ENCODE measurements at regions not wholly inside any gene's neighbourhood (a gene's known extent, or its start where the extent isn't known, plus 50 kb on each side); places are given as distances from the start of the nearest gene placed in this dataset.

DNA sequence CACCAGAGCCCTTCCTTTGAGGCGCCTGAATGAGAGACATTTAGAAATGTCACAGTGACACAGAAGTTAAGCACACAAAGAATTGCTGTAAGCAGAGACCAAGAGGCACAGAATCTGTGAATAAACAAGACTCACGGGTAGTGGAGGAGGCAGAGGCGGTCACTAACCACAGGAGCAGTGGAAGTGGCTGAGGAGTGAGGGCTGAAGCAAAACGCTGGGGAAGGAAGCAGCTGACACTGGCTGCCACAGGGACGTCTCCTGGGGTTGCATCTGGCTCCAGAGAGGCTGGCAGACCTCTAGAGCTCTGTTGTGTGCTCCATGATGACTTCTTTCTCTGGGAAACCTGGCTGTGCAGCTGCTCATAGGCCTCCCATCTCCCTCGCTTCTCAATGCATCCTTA is 65.0 kb upstream of the SLC2A12 start:
- no peak for DNase-seq

GRCh38 chr6:134115715-134116074 is 63.3 kb upstream of the SLC2A12 start:
- no peak for DNase-seq

- no peak for DNase-seq
Measured at GRCh38 chr6:134114918-134115714, 62.7 kb upstream of the SLC2A12 start.

DNA sequence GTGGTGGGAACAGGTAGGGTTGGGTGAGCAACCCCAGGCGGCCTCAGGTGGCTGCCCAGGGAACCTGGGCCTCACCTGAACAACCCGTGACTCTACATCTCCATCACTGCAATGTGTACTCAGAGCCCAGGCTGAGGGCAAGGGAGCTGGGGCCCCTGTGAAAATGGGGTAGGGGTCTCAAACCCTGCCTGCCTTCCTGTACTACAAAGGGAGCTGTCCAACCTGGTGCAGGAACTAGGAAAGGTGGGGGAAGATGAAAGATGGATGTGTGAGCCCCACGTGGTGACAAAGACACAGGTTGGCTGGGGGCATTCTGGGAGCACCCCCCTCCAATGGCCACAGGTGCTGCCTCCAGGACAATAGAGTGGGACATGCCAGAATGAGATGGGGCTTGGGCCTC is 62.1 kb upstream of the SLC2A12 start:
- DNase-seq = no peak

DNA sequence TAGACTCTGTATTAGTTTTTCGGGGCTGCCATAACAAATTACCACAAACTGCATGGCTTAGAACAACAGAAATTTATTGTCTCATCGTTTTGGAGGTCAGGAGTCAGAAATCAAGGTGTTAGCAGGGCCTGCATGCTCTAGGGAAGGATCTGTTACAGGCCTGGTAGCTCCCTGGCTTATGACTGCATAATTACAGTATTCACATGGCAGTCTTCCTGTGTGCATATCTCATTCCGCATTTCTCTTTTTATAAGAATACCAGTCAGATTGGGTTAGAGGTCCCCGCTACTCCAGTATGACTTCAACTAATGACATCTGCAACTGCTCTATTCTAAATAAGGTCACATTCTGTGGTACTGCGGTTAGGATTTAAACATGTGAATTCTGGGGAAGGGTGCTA is 59.3 kb upstream of the SLC2A12 start:
- DNase-seq = no peak

DNA sequence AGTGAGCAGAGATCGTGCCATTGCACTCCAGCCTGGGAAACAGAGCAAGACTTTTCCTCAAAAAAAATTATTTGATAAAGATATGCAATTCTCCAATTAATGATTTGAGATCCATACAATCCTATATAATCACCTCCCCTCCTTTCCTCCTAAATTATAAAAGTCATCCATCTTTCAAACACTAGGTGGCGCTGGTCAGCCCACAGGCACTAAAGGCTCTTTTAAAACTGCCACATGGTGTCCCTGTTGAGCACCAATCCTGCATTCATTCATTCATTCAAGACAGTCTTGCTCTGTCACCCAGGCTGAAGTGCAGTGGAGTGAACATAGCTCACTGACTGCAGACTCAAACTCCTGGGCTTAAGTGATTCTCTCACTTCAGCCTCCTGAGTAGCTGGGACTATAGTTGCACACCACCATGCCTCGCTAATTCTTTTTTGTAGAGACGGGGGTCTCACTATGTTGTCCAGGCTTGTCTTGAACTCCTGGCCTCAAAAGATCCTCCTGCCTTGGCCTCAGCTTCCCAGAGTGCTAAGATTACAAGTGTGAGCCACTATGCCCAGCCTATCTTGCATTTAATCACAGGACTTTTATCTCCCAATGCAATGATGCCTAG is 58.7 kb upstream of the SLC2A12 start:
- DNase-seq = peak; percentile 7

GRCh38 chr6:134106702-134107101 is 54.3 kb upstream of the SLC2A12 start:
- no peak for DNase-seq

DNA sequence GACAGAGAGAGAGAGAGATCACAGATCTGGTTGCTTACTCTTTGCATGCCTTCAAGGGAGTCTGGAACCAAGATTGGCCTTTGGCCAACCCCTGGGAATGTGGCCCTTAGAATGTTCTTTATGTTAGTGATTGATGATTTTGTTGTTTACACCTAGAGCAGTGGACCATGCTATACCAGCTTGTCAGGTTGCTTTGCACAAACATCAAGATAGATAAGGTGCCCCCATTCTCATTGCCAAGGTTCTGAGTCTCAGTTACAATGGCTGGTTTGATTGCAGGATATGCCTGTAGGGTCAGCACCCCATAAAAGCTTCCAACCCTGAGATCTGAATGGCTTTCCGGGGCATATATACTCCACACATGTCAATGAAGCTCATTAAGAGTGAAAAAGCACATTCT is 53.5 kb upstream of the SLC2A12 start:
- no peak for DNase-seq

DNA sequence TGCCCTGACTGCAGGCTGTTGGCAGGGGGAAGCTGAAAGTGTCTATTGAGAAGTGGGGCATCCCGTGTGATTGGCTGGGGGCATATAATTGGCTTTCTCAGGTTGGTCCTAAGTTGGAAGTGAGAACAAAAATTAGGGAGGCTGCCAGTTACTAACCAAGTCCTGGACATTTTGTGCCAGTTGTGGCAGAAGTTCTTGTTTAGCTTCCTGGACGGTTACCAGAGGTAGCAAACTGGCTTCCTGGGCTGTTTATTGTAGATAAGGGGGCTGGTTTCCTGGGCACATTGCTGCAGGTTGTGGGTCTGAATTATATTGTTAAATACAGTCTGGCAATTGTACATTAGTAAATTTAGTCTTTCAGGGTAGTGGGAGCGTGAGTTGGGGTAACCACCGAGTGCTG is 50.6 kb upstream of the SLC2A12 start:
- DNase-seq = no peak
